NB4 (cell line): ENCODE measurements at regions not wholly inside any gene's neighbourhood (a gene's known extent, or its start where the extent isn't known, plus 50 kb on each side); places are given as distances from the start of the nearest gene placed in this dataset.

Source experiments
- MAX ChIP-seq: IDR thresholded peaks from 2 replicates; pipeline ENCODE4 v1.6.1; 2011; ENCODE audit warnings: low read depth, low read length
- POLR2A ChIP-seq: IDR thresholded peaks from 2 replicates; pipeline ENCODE4 v1.6.1; 2011; ENCODE audit warnings: mild to moderate bottlenecking; ENCODE audit not compliant: insufficient read length; ENCODE audit errors: extremely low read depth
- TF ChIP-seq, protein P1 (sequence below): IDR thresholded peaks from one replicate; pipeline ENCODE4 v1.5.1; 2012; ENCODE audit warnings: low read depth, low read length

DNA sequence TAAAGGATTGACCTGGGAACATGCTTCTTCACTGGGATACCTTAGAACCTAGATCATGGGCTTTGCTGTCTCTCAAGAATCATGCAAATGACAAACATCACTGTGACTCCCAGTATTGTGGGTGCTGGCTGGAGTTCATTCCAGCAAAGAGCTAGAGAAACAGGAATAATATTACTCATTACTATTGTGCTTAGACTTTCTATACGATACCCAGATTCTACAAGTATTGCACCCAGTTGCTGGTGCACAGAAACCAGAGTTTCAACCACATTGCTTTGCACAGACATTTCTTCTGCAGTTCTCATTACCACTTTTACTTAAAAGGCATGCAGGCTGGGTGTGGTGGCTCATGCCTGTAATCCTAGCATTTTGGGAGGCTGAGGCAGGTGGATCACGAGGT is 220.4 kb upstream of the ZNF217 start:
- TF ChIP-seq POLR2A (no peak), MAX (no peak)
- TF ChIP-seq, protein P1, sequence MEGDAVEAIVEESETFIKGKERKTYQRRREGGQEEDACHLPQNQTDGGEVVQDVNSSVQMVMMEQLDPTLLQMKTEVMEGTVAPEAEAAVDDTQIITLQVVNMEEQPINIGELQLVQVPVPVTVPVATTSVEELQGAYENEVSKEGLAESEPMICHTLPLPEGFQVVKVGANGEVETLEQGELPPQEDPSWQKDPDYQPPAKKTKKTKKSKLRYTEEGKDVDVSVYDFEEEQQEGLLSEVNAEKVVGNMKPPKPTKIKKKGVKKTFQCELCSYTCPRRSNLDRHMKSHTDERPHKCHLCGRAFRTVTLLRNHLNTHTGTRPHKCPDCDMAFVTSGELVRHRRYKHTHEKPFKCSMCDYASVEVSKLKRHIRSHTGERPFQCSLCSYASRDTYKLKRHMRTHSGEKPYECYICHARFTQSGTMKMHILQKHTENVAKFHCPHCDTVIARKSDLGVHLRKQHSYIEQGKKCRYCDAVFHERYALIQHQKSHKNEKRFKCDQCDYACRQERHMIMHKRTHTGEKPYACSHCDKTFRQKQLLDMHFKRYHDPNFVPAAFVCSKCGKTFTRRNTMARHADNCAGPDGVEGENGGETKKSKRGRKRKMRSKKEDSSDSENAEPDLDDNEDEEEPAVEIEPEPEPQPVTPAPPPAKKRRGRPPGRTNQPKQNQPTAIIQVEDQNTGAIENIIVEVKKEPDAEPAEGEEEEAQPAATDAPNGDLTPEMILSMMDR, result no peak
